ENCODE measurements at regions not wholly inside any gene's neighbourhood (a gene's known extent, or its start where the extent isn't known, plus 50 kb on each side); places are given as distances from the start of the nearest gene placed in this dataset.

- BruUV-seq (replicated peaks) = no TSS peak
- intact Hi-C loops (cut with micrococcal nuclease; ENCODE audit: unreplicated experiment) = no loop called here
These were observed 52.1 kb upstream of the ANO1 start for GRCh38 chr11:70026012-70026411.

More at GRCh38 chr11:70026012-70026411, 52.1 kb upstream of the ANO1 start:
- ATAC-seq (no peak), DNase-seq (ENCODE audit: low read depth, low spot score) (no peak), FAIRE-seq (peak; percentile 72)
- SMC1A ChIA-PET (ENCODE audit: uncharacterized antibody, unreplicated experiment) = no interaction called here
- POLR2A ChIA-PET = no interaction called here
- Histone ChIP-seq H3K36me3 (ENCODE audit: control insufficient read depth in 2 of 2, insufficient read depth in 2 of 2, low read length in 1 of 2) (no peaks in the 10 kb centered on the region), H3K27ac (ENCODE audit: control insufficient read depth, insufficient read depth) (no peak overlapping the region), H3K9ac (ENCODE audit: control insufficient read depth, insufficient read depth, low read length) (no peak overlapping the region), H2AFZ (ENCODE audit: control insufficient read depth, low read depth, low read length) (no peak overlapping the region), H3K9me3 (replicated peaks; ENCODE audit: control insufficient read depth, insufficient read depth, low read length) (no peaks in the 10 kb centered on the region), H4K20me1 (ENCODE audit: control insufficient read depth, insufficient read depth) (no peaks in the 10 kb centered on the region), H3K4me1 (ENCODE audit: control insufficient read depth, insufficient read depth, low read length) (no peaks in the 10 kb centered on the region), H3K4me3 (no peak overlapping the region), H3K27me3 (replicated peaks in 1 of 2; ENCODE audit: control insufficient read depth in 2 of 2, insufficient read depth in 2 of 2, low read length in 1 of 2) (no peaks in the 10 kb centered on the region; a peak in 1 of 4 replicates), H3K79me2 (ENCODE audit: control insufficient read depth, insufficient read depth, low read length) (no peaks in the 10 kb centered on the region), H3K4me2 (ENCODE audit: control insufficient read depth, insufficient read depth) (no peak overlapping the region)
- CTCF ChIA-PET = no interaction called here
- RAD21 ChIA-PET (ENCODE audit: unreplicated experiment) = no interaction called here
- WGBS (ENCODE audit: insufficient coverage, insufficient replicate concordance, low lambda C conversion rate, missing lambda C conversion rate) = 60% methylated on average over 3 of the region's 3 CpGs
- TF ChIP-seq KDM1A (IDR thresholded peaks at IDR 0.05; ENCODE audit: borderline replicate concordance) (no peak), MXI1 (IDR thresholded peaks at IDR 0.05; ENCODE audit: low read depth, low read length) (no peak), RAD51 (IDR thresholded peaks at IDR 0.05) (no peak), HCFC1 (IDR thresholded peaks at IDR 0.05; ENCODE audit: low read length) (no peak), RCOR1 (conservative IDR thresholded peaks at IDR 0.05; ENCODE audit: low read depth, low read length) (no peak), ETV6 (conservative IDR thresholded peaks at IDR 0.05 in 1 of 2, IDR thresholded peaks at IDR 0.05 in 1 of 2; ENCODE audit: borderline replicate concordance in 1 of 2, low read depth in 1 of 2) (no peak), CHD4 (IDR thresholded peaks at IDR 0.05) (no peak), STAT3 (IDR thresholded peaks at IDR 0.05; ENCODE audit: low read depth, low read length) (no peak), MYC (IDR thresholded peaks at IDR 0.05; ENCODE audit: insufficient read depth, insufficient read length, insufficient replicate concordance, low read length, severe bottlenecking) (no peak), RAD21 (IDR thresholded peaks at IDR 0.05; ENCODE audit: insufficient read depth, low read depth, low read length) (no peak), RFX5 (IDR thresholded peaks at IDR 0.05; ENCODE audit: low read depth, low read length) (no peak), ZBTB4 (CRISPR knock-in tag; IDR thresholded peaks at IDR 0.05) (no peak), SIN3A (IDR thresholded peaks at IDR 0.05; ENCODE audit: low read depth, low read length) (no peak), FOXK2 (IDR thresholded peaks at IDR 0.05) (no peak), RUNX3 (IDR thresholded peaks at IDR 0.05; ENCODE audit: low read length) (no peak), EP300 (IDR thresholded peaks at IDR 0.05; ENCODE audit: borderline replicate concordance in 1 of 2, control insufficient read depth in 1 of 2, low read depth in 2 of 2, low read length in 2 of 2) (no peak), YY1 (IDR thresholded peaks at IDR 0.05; ENCODE audit: low read depth, low read length) (no peak), PKNOX1 (IDR thresholded peaks at IDR 0.05) (no peak)
- in situ Hi-C loops (cut with MboI) = no loop called here

All from GM12878 (cell line).